Large intestine (tissue), 3 donors: ENCODE measurements at regions not wholly inside any gene's neighbourhood (a gene's known extent, or its start where the extent isn't known, plus 50 kb on each side); places are given as distances from the start of the nearest gene placed in this dataset.

Experiments
- DNase-seq, 2 donors: peaks; one replicate each; pipeline versions ENCODE4 v3.0.0 to v3.0.0-alpha.2; 2013
- H3K27ac ChIP-seq: one replicate; pipeline ENCODE4 v1.5.1; 2013; ENCODE audit warnings: low read length
- H3K27me3 ChIP-seq: 2 replicates; pipeline ENCODE4 v1.6.1; 2013; ENCODE audit warnings: low read length; ENCODE audit not compliant: control insufficient read depth, insufficient read depth
- H3K36me3 ChIP-seq: 2 replicates; pipeline ENCODE4 v1.6.1; 2013; ENCODE audit warnings: low read length; ENCODE audit not compliant: control insufficient read depth, insufficient read depth
- H3K4me1 ChIP-seq: one replicate; pipeline ENCODE4 v1.6.1; 2013; ENCODE audit warnings: low read length; ENCODE audit not compliant: control insufficient read depth, insufficient read depth
- H3K4me3 ChIP-seq: one replicate; pipeline ENCODE4 v1.5.1; 2013; ENCODE audit warnings: low read length
- H3K9me3 ChIP-seq: one replicate; pipeline ENCODE4 v1.6.1; 2013; ENCODE audit warnings: mild to moderate bottlenecking, low read depth, low read length, moderate library complexity; ENCODE audit not compliant: control insufficient read depth
- WGBS: methylation state at CpG from one replicate; pipeline ENCODE4 v1.1.5; 2013; ENCODE audit warnings: low lambda C conversion rate; ENCODE audit not compliant: insufficient coverage; 5-methylcytosine and 5-hydroxymethylcytosine counted together

GRCh38 chr2:198383392-198383791 lies 579.0 kb downstream of the PLCL1 start:
- Histone ChIP-seq H3K4me3 (no peak overlapping the region), H3K9me3 (no peaks in the 10 kb centered on the region), H3K27me3 (no peaks in the 10 kb centered on the region), H3K27ac (no peak overlapping the region), H3K4me1 (no peaks in the 10 kb centered on the region), H3K36me3 (no peaks in the 10 kb centered on the region)
- no peak for DNase-seq

DNA sequence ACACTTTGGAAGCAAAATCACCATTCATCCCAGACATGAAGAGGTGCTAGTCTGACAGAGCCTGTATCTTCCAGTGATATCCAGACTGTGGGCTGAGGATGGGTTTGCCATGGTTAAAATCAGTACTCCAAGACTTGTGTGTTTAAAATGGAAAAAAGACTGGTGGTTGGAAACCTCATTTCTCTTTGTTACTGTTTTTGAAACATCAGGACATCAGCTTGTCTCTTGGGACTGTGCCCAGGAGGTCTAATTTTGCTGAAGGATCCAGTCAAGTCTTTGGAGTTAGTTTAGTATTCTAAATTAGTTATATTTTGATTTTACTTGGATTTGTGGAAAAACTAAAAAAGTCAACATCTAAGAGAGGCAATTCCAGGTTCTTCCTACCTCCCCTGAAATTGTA lies 578.4 kb downstream of the PLCL1 start:
- no peak for DNase-seq
- Histone ChIP-seq H3K36me3 (no peaks in the 10 kb centered on the region), H3K27ac (no peak overlapping the region), H3K4me1 (no peaks in the 10 kb centered on the region), H3K27me3 (no peaks in the 10 kb centered on the region), H3K9me3 (no peaks in the 10 kb centered on the region), H3K4me3 (no peak overlapping the region)

- Histone ChIP-seq H3K4me1 (peaks cover 2% of the 10 kb centered on the region), H3K4me3 (no peak overlapping the region), H3K36me3 (no peaks in the 10 kb centered on the region), H3K9me3 (no peaks in the 10 kb centered on the region), H3K27me3 (no peaks in the 10 kb centered on the region), H3K27ac (no peak overlapping the region)
- DNase-seq = no peak
- WGBS = 100% methylated on average over 1 of the region's 5 CpGs
Measured at GRCh38 chr2:198376677-198377076, 572.3 kb downstream of the PLCL1 start.

GRCh38 chr2:198375083-198375410 lies 570.7 kb downstream of the PLCL1 start:
- no CpG with 5 or more reads among the region's 4 CpGs for whole genome bisulfite sequencing
- no peaks in the 10 kb centered on the region for H3K9me3 ChIP-seq
- H3K4me1 ChIP-seq = peaks cover 2% of the 10 kb centered on the region
- peak in 1 of 2 donors; percentile 16 for DNase-seq
- H3K4me3 ChIP-seq = no peak overlapping the region
- H3K27ac ChIP-seq = no peak overlapping the region
- no peaks in the 10 kb centered on the region for H3K27me3 ChIP-seq
- H3K36me3 ChIP-seq = no peaks in the 10 kb centered on the region

GRCh38 chr2:198374375-198375082 lies 570.1 kb downstream of the PLCL1 start:
- no peak overlapping the region for H3K4me3 ChIP-seq

DNA sequence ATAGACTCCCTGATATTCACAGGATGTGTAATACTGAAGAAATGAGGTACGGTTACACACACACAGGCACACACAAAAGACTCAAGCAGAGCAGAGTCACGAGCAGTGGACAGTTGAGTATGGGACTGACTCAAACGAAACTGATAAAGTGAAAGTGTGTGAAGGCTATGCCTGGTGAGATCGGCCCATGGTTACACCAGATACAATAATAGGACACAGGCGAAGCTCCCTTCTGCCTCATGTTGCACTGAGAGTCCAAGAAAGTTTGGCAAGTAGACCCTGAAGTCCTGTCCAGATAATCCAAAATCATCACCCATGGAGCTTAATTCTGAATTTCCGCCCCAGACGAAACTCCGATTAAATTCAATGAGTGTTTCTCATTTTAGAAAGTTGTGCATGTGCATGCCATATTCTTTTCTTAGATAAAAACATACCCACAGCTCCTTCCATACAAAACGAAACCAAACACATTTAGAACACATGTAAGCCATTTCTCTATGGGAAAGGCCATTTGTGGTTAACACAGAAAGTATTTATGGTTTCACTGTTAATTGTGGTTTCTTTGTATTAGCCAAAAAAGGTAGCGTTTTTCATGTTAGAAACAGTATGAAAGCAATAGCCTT lies 567.6 kb downstream of the PLCL1 start:
- Histone ChIP-seq H3K27me3 (no peaks in the 10 kb centered on the region), H3K4me1 (peaks cover 2% of the 10 kb centered on the region), H3K4me3 (no peak overlapping the region), H3K9me3 (no peaks in the 10 kb centered on the region), H3K36me3 (no peaks in the 10 kb centered on the region), H3K27ac (no peak overlapping the region)
- no peak for DNase-seq
- 96% methylated on average over 5 of the region's 10 CpGs for WGBS

More at GRCh38 chr2:198374375-198375082, 570.1 kb downstream of the PLCL1 start:
- no peaks in the 10 kb centered on the region for H3K27me3 ChIP-seq
- peaks cover 2% of the 10 kb centered on the region for H3K4me1 ChIP-seq
- no peak overlapping the region for H3K27ac ChIP-seq
- H3K36me3 ChIP-seq = no peaks in the 10 kb centered on the region
- DNase-seq = peak; percentile 42 to 55
- 0% methylated on average over 1 of the region's 3 CpGs for WGBS
- H3K9me3 ChIP-seq = no peaks in the 10 kb centered on the region

DNA sequence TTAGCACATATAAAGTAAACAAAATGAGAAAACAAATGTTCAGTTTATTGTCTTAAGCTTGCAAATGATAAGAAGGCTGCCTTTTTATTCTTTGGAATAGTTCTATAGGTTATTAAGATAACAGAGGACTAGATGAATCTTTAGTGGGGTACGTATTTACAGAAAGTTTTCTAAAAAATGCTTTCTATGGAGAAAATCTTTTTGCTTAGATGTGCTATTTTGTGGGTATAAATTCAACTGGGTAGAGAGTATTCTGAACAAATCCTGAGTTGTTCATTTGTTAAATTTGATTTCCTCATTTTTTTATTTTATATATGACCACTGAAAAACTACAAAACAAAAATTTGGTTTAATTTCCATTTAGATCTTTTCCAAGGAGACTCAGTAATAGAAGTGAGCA lies 566.9 kb downstream of the PLCL1 start:
- no peak for DNase-seq
- no peak overlapping the region for H3K4me3 ChIP-seq
- no peaks in the 10 kb centered on the region for H3K36me3 ChIP-seq
- no peaks in the 10 kb centered on the region for H3K9me3 ChIP-seq
- H3K27ac ChIP-seq = no peak overlapping the region
- peaks cover 2% of the 10 kb centered on the region for H3K4me1 ChIP-seq
- WGBS = 40% methylated on average over 1 of the region's 1 CpG
- no peaks in the 10 kb centered on the region for H3K27me3 ChIP-seq

DNA sequence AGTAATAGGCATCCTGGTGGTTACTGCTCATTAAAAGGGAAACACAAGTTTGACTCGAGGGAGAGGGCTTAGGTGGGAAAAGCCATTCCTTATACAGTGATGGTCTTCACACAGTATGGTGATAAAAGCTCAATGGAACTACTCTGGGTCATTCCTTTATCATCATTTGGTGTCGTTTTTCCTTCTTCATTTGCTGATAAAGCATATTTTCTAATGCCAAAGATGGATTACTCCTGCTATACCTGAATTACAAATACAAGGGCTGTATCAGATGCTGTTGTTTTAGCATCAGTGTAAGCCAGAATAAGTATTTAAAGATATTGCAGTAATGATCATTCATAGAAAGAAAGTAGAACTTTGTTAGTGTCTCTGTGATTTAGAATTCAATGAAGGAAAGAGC lies 563.7 kb downstream of the PLCL1 start:
- 40% methylated on average over 1 of the region's 2 CpGs for WGBS

DNA sequence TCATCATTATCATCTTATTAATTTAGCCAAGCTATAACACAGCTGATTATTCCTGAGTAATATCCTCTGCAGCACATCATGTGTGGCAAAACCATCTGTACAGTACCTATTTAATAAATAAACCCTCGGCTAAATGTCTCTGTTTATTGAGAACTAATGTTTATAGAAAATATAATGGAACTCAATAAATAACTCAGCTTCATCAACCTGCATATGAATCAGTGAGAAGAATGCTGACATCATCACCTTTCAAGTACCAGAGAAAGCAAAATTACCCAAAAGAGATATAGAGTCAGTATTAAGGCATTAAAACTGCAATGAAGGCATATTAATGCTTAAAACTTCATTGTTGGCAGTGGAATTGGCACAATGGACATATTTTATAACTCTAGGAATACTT lies 558.3 kb downstream of the PLCL1 start:
- H3K27ac ChIP-seq = no peak overlapping the region
- no peak for DNase-seq
- no peak overlapping the region for H3K4me3 ChIP-seq
- H3K9me3 ChIP-seq = no peaks in the 10 kb centered on the region
- WGBS = no CpG with 5 or more reads among the region's 1 CpG
- H3K27me3 ChIP-seq = no peaks in the 10 kb centered on the region
- H3K4me1 ChIP-seq = no peaks in the 10 kb centered on the region
- no peaks in the 10 kb centered on the region for H3K36me3 ChIP-seq

More for the DNA sequence above, 563.7 kb downstream of the PLCL1 start:
- no peak for DNase-seq
- Histone ChIP-seq H3K27me3 (no peaks in the 10 kb centered on the region), H3K36me3 (no peaks in the 10 kb centered on the region), H3K9me3 (no peaks in the 10 kb centered on the region), H3K4me3 (no peak overlapping the region), H3K27ac (no peak overlapping the region), H3K4me1 (no peaks in the 10 kb centered on the region)

DNA sequence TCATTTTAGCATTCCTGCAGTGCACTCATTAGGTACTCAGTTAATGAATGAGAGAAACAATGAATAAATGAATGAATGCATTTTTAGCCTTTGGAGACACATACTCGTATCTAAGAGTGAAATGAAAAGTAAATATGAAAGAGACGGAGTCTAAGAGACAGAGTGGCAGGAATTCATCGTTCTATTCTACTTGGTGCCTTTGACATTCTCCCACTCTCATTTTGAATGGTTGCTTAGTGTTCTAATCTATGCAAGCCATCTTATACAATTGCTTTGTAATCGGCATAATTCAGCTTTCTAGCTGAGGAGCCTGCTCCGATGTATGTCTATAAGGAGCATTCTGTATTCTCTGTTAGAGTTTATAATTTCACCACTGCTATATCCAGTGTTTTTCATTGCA lies 554.9 kb downstream of the PLCL1 start:
- 90% methylated on average over 2 of the region's 5 CpGs for WGBS

GRCh38 chr2:198356157-198356556 lies 551.8 kb downstream of the PLCL1 start:
- H3K9me3 ChIP-seq = no peaks in the 10 kb centered on the region
- DNase-seq = no peak
- no peaks in the 10 kb centered on the region for H3K36me3 ChIP-seq
- WGBS = no CpG with 5 or more reads among the region's 4 CpGs
- no peak overlapping the region for H3K4me3 ChIP-seq
- no peak overlapping the region for H3K27ac ChIP-seq
- H3K4me1 ChIP-seq = no peaks in the 10 kb centered on the region
- H3K27me3 ChIP-seq = no peaks in the 10 kb centered on the region

More for the DNA sequence above, 554.9 kb downstream of the PLCL1 start:
- Histone ChIP-seq H3K4me1 (no peaks in the 10 kb centered on the region), H3K27ac (no peak overlapping the region), H3K9me3 (no peaks in the 10 kb centered on the region), H3K36me3 (no peaks in the 10 kb centered on the region), H3K27me3 (no peaks in the 10 kb centered on the region), H3K4me3 (no peak overlapping the region)
- DNase-seq = no peak
